HEK293T (cell line): ENCODE measurements at regions not wholly inside any gene's neighbourhood (a gene's known extent, or its start where the extent isn't known, plus 50 kb on each side); places are given as distances from the start of the nearest gene placed in this dataset.

Experiments
- BHLHE40 ChIP-seq: fragments of 450-650 bp; IDR thresholded peaks from 2 replicates; pipeline ENCODE4 v1.6.1; 2016; ENCODE audit warnings: mild to moderate bottlenecking, moderate library complexity, borderline replicate concordance
- ELF4 ChIP-seq: fragments of 450-650 bp; IDR thresholded peaks from 2 replicates; pipeline ENCODE4 v1.6.1; 2017; ENCODE audit warnings: antibody characterized with exemption
- FOXA1 ChIP-seq: fragments of 450-650 bp; IDR thresholded peaks from 2 replicates; pipeline ENCODE4 v1.6.1; 2016; ENCODE audit warnings: mild to moderate bottlenecking
- FOXK2 ChIP-seq: fragments of 450-650 bp; IDR thresholded peaks from 2 replicates; pipeline ENCODE4 v1.6.1; 2016; ENCODE audit warnings: mild to moderate bottlenecking
- FOXM1 ChIP-seq: fragments of 450-650 bp; IDR thresholded peaks from 2 replicates; pipeline ENCODE4 v1.6.1; 2017; ENCODE audit warnings: mild to moderate bottlenecking, borderline replicate concordance
- HDGF ChIP-seq: fragments of 450-650 bp; IDR thresholded peaks from 2 replicates; pipeline ENCODE4 v1.6.1; 2017; ENCODE audit warnings: antibody characterized with exemption, borderline replicate concordance
- L3MBTL2 ChIP-seq: fragments of 450-650 bp; conservative IDR thresholded peaks from 2 replicates; pipeline ENCODE4 v1.6.1; 2016; ENCODE audit warnings: mild to moderate bottlenecking
- PKNOX1 ChIP-seq: fragments of 450-650 bp; IDR thresholded peaks from 2 replicates; pipeline ENCODE4 v1.6.1; 2016
- SP1 ChIP-seq: fragments of 450-650 bp; IDR thresholded peaks from 2 replicates; pipeline ENCODE4 v1.6.1; 2017
- SUZ12 ChIP-seq: fragments of 450-650 bp; IDR thresholded peaks from 2 replicates; pipeline ENCODE4 v1.6.1; 2016; ENCODE audit warnings: mild to moderate bottlenecking
- TARDBP ChIP-seq: fragments of 450-650 bp; IDR thresholded peaks from 2 replicates; pipeline ENCODE4 v1.6.1; 2016
- ZNF384 ChIP-seq: fragments of 450-650 bp; IDR thresholded peaks from 2 replicates; pipeline ENCODE4 v1.6.1; 2016

- TF ChIP-seq FOXA1 (no peak), SUZ12 (no peak), SP1 (no peak), FOXM1 (no peak), ELF4 (no peak), HDGF (no peak), BHLHE40 (no peak), L3MBTL2 (no peak), FOXK2 (no peak), TARDBP (no peak), ZNF384 (no peak), PKNOX1 (no peak)
Observed at GRCh38 chr5:63346451-63346850, 615.8 kb downstream of the HTR1A start.
